PC-3 (cell line): ENCODE measurements at regions not wholly inside any gene's neighbourhood (a gene's known extent, or its start where the extent isn't known, plus 50 kb on each side); places are given as distances from the start of the nearest gene placed in this dataset.

Experiments used
- ATAC-seq: fragments of 200-7000 bp; cut with Tn5 transposase; 2 replicates; pipeline ENCODE4 v1.9.1; 2020; ENCODE audit warnings: mild to moderate bottlenecking, moderate library complexity
- BruUV-seq: library from RNA; stranded (reverse); fragments of 400-500 nt; replicated peaks from 2 replicates; lab custom pipeline; 2021; lab: Mats Ljungman, UMichigan
- CTCF ChIA-PET: fragments of 300-600 bp; sonication (Branson Sonifier 250); formaldehyde crosslinking; loops from one replicate; lab custom pipeline; 2022; ENCODE audit warnings: antibody characterized with exemption; lab: Charles Lee
- POLR2A ChIA-PET: fragments of 300-600 bp; sonication (Branson Sonifier 250); formaldehyde crosslinking; loops from one replicate; lab custom pipeline; 2022; ENCODE audit warnings: antibody characterized with exemption; ENCODE audit not compliant: unreplicated experiment; lab: Charles Lee
- DNase-seq: peaks from one replicate; pipeline ENCODE4 v3.0.0-alpha.2; 2015
- H2AFZ ChIP-seq: fragments of 300-600 bp; sonication (generic); 2 replicates; pipeline ENCODE4 v1.6.0; 2016; ENCODE audit warnings: antibody characterized with exemption, low read length
- H3F3A ChIP-seq: fragments of 300-600 bp; sonication (generic); one replicate; pipeline ENCODE4 v1.6.0; 2017; ENCODE audit warnings: antibody characterized with exemption, low read length, control low read depth, mild to moderate bottlenecking; ENCODE audit not compliant: unreplicated experiment
- H3K27ac ChIP-seq: fragments of 300-600 bp; sonication (generic); 2 replicates; pipeline ENCODE4 v1.5.1; 2016; ENCODE audit warnings: mild to moderate bottlenecking, low read length
- H3K27me3 ChIP-seq: fragments of 300-600 bp; sonication (generic); 2 replicates; pipeline ENCODE4 v1.6.1; 2016; ENCODE audit warnings: low read length, mixed read lengths
- H3K36me3 ChIP-seq: fragments of 300-600 bp; sonication (generic); 2 replicates; pipeline ENCODE4 v1.6.1; 2016; ENCODE audit warnings: low read depth, mixed run types, low read length, mixed read lengths
- H3K4me1 ChIP-seq: fragments of 300-600 bp; sonication (generic); 2 replicates; pipeline ENCODE4 v1.5.1; 2016; ENCODE audit warnings: low read length; ENCODE audit not compliant: insufficient read depth
- H3K4me2 ChIP-seq: fragments of 300-600 bp; sonication (generic); 2 replicates; pipeline ENCODE4 v1.6.0; 2016; ENCODE audit warnings: low read length
- H3K4me3 ChIP-seq: fragments of 300-600 bp; sonication (generic); 2 replicates; pipeline ENCODE4 v1.5.1; 2016; ENCODE audit warnings: mild to moderate bottlenecking, low read length, mixed read lengths
- H3K79me2 ChIP-seq: fragments of 300-600 bp; sonication (generic); 2 replicates; pipeline ENCODE4 v1.6.1; 2017; ENCODE audit warnings: low read length, mixed read lengths
- H3K9ac ChIP-seq: fragments of 300-600 bp; sonication (generic); 2 replicates; pipeline ENCODE4 v1.6.0; 2016; ENCODE audit warnings: mild to moderate bottlenecking, low read length
- H3K9me2 ChIP-seq: fragments of 300-600 bp; sonication (generic); replicated peaks from 2 replicates; pipeline ENCODE4 v1.6.1; 2016; ENCODE audit warnings: mixed run types, low read length, mixed read lengths
- H3K9me3 ChIP-seq: fragments of 300-600 bp; sonication (generic); 2 replicates; pipeline ENCODE4 v1.6.1; 2016; ENCODE audit warnings: low read length, mixed read lengths
- H4K20me1 ChIP-seq: fragments of 300-600 bp; sonication (generic); 2 replicates; pipeline ENCODE4 v1.6.1; 2016; ENCODE audit warnings: low read length, mixed read lengths
- CTCF ChIP-seq: fragments of 300-600 bp; sonication (generic); conservative IDR thresholded peaks from 2 replicates; pipeline ENCODE4 v1.5.1; 2017; ENCODE audit warnings: antibody characterized with exemption, low read depth, mild to moderate bottlenecking, low read length
- EZH2 ChIP-seq: fragments of 300-600 bp; sonication (generic); IDR thresholded peaks from one replicate; pipeline ENCODE4 v1.6.1; 2017; ENCODE audit warnings: antibody characterized with exemption, mild to moderate bottlenecking, low read length; ENCODE audit not compliant: unreplicated experiment
- EZH2phosphoT487 ChIP-seq: fragments of 300-600 bp; sonication (generic); IDR thresholded peaks from 2 replicates; pipeline ENCODE4 v1.6.1; 2018; ENCODE audit warnings: mild to moderate bottlenecking, antibody characterized with exemption, low read length, borderline replicate concordance
- intact Hi-C: fragments of 100-400 bp; cut with micrococcal nuclease; formaldehyde crosslinking; loops from 2 replicates; pipeline ENCODE4 v1.9.0; 2023

- DNase-seq (no peak), ATAC-seq (no peak)
- CTCF ChIA-PET = no interaction called here
- intact Hi-C loops = no loop called here
- Histone ChIP-seq H3K9me3 (no peaks in the 10 kb centered on the region), H3K4me1 (no peaks in the 10 kb centered on the region), H3K9me2 (no peaks in the 10 kb centered on the region), H3K36me3 (no peaks in the 10 kb centered on the region), H3K27ac (no peak overlapping the region), H2AFZ (no peak overlapping the region), H4K20me1 (no peaks in the 10 kb centered on the region), H3K4me3 (no peak overlapping the region), H3K9ac (no peak overlapping the region), H3K27me3 (peaks cover 71% of the 10 kb centered on the region), H3K79me2 (no peaks in the 10 kb centered on the region), H3K4me2 (no peak overlapping the region), H3F3A (no peaks in the 10 kb centered on the region)
- POLR2A ChIA-PET = no interaction called here
- BruUV-seq = no TSS peak
- TF ChIP-seq CTCF (no peak), EZH2phosphoT487 (no peak), EZH2 (no peak)
Measured at GRCh38 chr2:15811367-15811766, 129.0 kb upstream of the MYCN start.

GRCh38 chr2:15812187-15812780, 128.1 kb upstream of the MYCN start:
- DNase-seq (no peak), ATAC-seq (no peak)
- Histone ChIP-seq H3K9me3 (no peaks in the 10 kb centered on the region), H3K79me2 (no peaks in the 10 kb centered on the region), H3K27me3 (peaks cover 76% of the 10 kb centered on the region), H4K20me1 (no peaks in the 10 kb centered on the region), H2AFZ (no peak overlapping the region), H3K4me3 (no peak overlapping the region), H3K4me1 (no peaks in the 10 kb centered on the region), H3K27ac (no peak overlapping the region), H3K4me2 (no peak overlapping the region), H3K36me3 (no peaks in the 10 kb centered on the region), H3K9ac (no peak overlapping the region), H3K9me2 (no peaks in the 10 kb centered on the region), H3F3A (no peaks in the 10 kb centered on the region)
- no peak for TF ChIP-seq EZH2
- TF ChIP-seq CTCF = no peak
- no peak for TF ChIP-seq EZH2phosphoT487
- BruUV-seq = no TSS peak
- CTCF ChIA-PET = no interaction called here
- POLR2A ChIA-PET = no interaction called here
- intact Hi-C loops = no loop called here

- no peaks in the 10 kb centered on the region for H3K4me1 ChIP-seq
- CTCF ChIA-PET = interaction anchor here (0.6 kb wide), 1 partner anchor 14 kb away, joined by 11 read pairs; no protein-coding TSS in a partner anchor
- H2AFZ ChIP-seq = no peak overlapping the region
- no peaks in the 10 kb centered on the region for H4K20me1 ChIP-seq
- no peaks in the 10 kb centered on the region for H3K9me3 ChIP-seq
- H3K79me2 ChIP-seq = no peaks in the 10 kb centered on the region
- no peak overlapping the region for H3K9ac ChIP-seq
- no peak for TF ChIP-seq CTCF
- no peak for TF ChIP-seq EZH2phosphoT487
- no peak for TF ChIP-seq EZH2
- peaks cover 80% of the 10 kb centered on the region for H3K27me3 ChIP-seq
- BruUV-seq = no TSS peak
- no peak overlapping the region for H3K27ac ChIP-seq
- no peaks in the 10 kb centered on the region for H3F3A ChIP-seq
- no peak overlapping the region for H3K4me3 ChIP-seq
- H3K36me3 ChIP-seq = no peaks in the 10 kb centered on the region
- H3K4me2 ChIP-seq = no peak overlapping the region
- H3K9me2 ChIP-seq = no peaks in the 10 kb centered on the region
- DNase-seq (no peak), ATAC-seq (no peak)
- POLR2A ChIA-PET = no interaction called here
- intact Hi-C loops = no loop called here
Measured at GRCh38 chr2:15813481-15814266, 126.7 kb upstream of the MYCN start.
